SK-N-SH treated with all-trans-retinoic acid at 6 μM for 48 hours (cell line): ENCODE measurements at regions not wholly inside any gene's neighbourhood (a gene's known extent, or its start where the extent isn't known, plus 50 kb on each side); places are given as distances from the start of the nearest gene placed in this dataset.

Experiments
- ATAC-seq: fragments of 200-7000 bp; cut with Tn5 transposase; 3 replicates; pipeline ENCODE4 v1.9.1; 2020; ENCODE audit warnings: mild to moderate bottlenecking, moderate library complexity
- ARNTL ChIP-seq: fragments of 450-650 bp; formaldehyde crosslinking; IDR thresholded peaks from 2 replicates; pipeline ENCODE4 v1.5.0; 2020; ENCODE audit warnings: low read depth, mild to moderate bottlenecking, moderate library complexity, borderline replicate concordance
- BACH2 ChIP-seq: fragments of 250-450 bp; sonication (Bioruptor Pico); IDR thresholded peaks from 2 replicates; pipeline ENCODE4 v1.9.0; 2021; ENCODE audit warnings: mild to moderate bottlenecking, borderline replicate concordance
- CREB5 ChIP-seq: fragments of 250-450 bp; sonication (Bioruptor Pico); IDR thresholded peaks from 2 replicates; pipeline ENCODE4 v1.5.1; 2020; ENCODE audit warnings: low read depth, mild to moderate bottlenecking, moderate library complexity
- CSDC2 ChIP-seq: fragments of 250-450 bp; sonication (Bioruptor Pico); IDR thresholded peaks from 2 replicates; pipeline ENCODE4 v1.5.0; 2020; ENCODE audit warnings: mild to moderate bottlenecking, moderate library complexity
- CSRNP3 ChIP-seq: fragments of 250-450 bp; sonication (Bioruptor Pico); IDR thresholded peaks from 2 replicates; pipeline ENCODE4 v1.5.1; 2021; ENCODE audit warnings: mild to moderate bottlenecking, moderate library complexity
- ESRRG ChIP-seq: fragments of 250-450 bp; sonication (Bioruptor Pico); IDR thresholded peaks from 2 replicates; pipeline ENCODE4 v1.6.1; 2021; ENCODE audit warnings: mild to moderate bottlenecking
- GLIS3 ChIP-seq: fragments of 250-450 bp; sonication (Bioruptor Pico); IDR thresholded peaks from 2 replicates; pipeline ENCODE4 v1.5.0; 2020; ENCODE audit warnings: mild to moderate bottlenecking, moderate library complexity
- ISL1 ChIP-seq: fragments of 250-450 bp; sonication (Bioruptor Pico); IDR thresholded peaks from 2 replicates; pipeline ENCODE4 v2.1.2; 2022; ENCODE audit warnings: mild to moderate bottlenecking, moderate library complexity
- OSR1 ChIP-seq: fragments of 250-450 bp; sonication (Bioruptor Pico); IDR thresholded peaks from 2 replicates; pipeline ENCODE4 v1.8.0; 2022; ENCODE audit warnings: moderate library complexity, mild to moderate bottlenecking, inconsistent platforms
- PATZ1 ChIP-seq: fragments of 250-450 bp; sonication (Bioruptor Pico); IDR thresholded peaks from 2 replicates; pipeline ENCODE4 v1.8.0; 2020; ENCODE audit warnings: mild to moderate bottlenecking, moderate library complexity, borderline replicate concordance
- RARB ChIP-seq: fragments of 250-450 bp; sonication (Bioruptor Pico); IDR thresholded peaks from 2 replicates; pipeline ENCODE4 v1.8.0; 2021; ENCODE audit warnings: mild to moderate bottlenecking, moderate library complexity
- SNAI2 ChIP-seq: fragments of 250-450 bp; sonication (Bioruptor Pico); IDR thresholded peaks from 2 replicates; pipeline ENCODE4 v1.5.0; 2020; ENCODE audit warnings: mild to moderate bottlenecking, moderate library complexity
- TCF4 ChIP-seq: fragments of 250-450 bp; sonication (Bioruptor Pico); IDR thresholded peaks from 2 replicates; pipeline ENCODE4 v1.8.0; 2021; ENCODE audit warnings: mild to moderate bottlenecking, moderate library complexity, borderline replicate concordance
- ZFP3 ChIP-seq: fragments of 250-450 bp; sonication (Bioruptor Pico); IDR thresholded peaks from 2 replicates; pipeline ENCODE4 v1.5.0; 2020; ENCODE audit warnings: mild to moderate bottlenecking, moderate library complexity
- ZFP30 ChIP-seq: fragments of 450-650 bp; formaldehyde crosslinking; IDR thresholded peaks from 2 replicates; pipeline ENCODE4 v1.5.0; 2022; ENCODE audit warnings: mild to moderate bottlenecking, moderate library complexity
- ZNF565 ChIP-seq: fragments of 450-650 bp; formaldehyde crosslinking; conservative IDR thresholded peaks from 2 replicates; pipeline ENCODE4 v1.5.0; 2020; ENCODE audit warnings: low read depth, mild to moderate bottlenecking, moderate library complexity
- ZNF70 ChIP-seq: fragments of 450-650 bp; formaldehyde crosslinking; IDR thresholded peaks from 2 replicates; pipeline ENCODE4 v1.5.0; 2020; ENCODE audit warnings: mild to moderate bottlenecking, moderate library complexity
- ZNF8 ChIP-seq: fragments of 450-650 bp; formaldehyde crosslinking; IDR thresholded peaks from 2 replicates; pipeline ENCODE4 v1.5.0; 2020; ENCODE audit warnings: mild to moderate bottlenecking, moderate library complexity
- TF ChIP-seq, protein P1 (sequence below): fragments of 250-450 bp; sonication (Bioruptor Pico); IDR thresholded peaks from 2 replicates; pipeline ENCODE4 v1.5.0; 2020; ENCODE audit warnings: mild to moderate bottlenecking, moderate library complexity
- TF ChIP-seq, protein P2 (sequence below): fragments of 250-450 bp; sonication (Bioruptor Pico); IDR thresholded peaks from 2 replicates; pipeline ENCODE4 v1.8.0; 2021; ENCODE audit warnings: low read depth, mild to moderate bottlenecking, moderate library complexity, borderline replicate concordance

DNA sequence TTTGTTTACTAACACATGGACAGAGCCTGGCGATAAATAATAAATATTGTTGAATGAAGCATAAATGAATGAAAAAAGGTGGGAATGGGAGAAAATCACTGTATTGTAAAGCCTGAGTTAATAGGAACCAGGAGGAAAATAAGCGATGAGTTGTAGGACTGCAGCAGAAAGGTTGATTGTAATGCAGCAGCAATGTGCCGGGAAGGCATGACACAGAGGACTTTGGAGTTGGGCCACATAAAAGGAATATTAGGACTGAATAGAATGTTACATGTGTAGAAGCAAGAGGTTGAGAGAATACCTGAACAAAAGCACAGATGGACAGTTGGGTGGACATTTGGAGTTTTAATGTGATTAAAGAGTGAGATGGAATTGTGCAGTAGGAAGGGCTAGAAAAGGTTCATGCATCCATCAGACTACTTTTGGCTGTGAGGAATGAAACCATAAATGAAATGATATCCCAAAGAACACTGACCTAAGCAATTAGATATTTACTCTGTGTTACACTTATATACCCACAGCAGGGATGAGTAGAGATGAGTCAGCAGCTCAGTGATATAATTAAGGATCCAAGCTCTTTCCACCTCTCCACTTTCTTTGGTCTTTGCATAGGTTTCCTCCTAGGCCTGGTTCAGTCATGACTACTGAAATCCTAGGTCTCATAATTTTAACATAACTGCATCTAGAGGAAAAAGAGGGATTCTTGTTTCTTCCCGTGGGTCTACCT is 55.4 kb downstream of the CCER1 start:
- peak; percentile 51; the same call in 2 of the 3 replicates for ATAC-seq
- TF ChIP-seq ZNF70 (CRISPR knock-in tag) = no peak
- no peak for TF ChIP-seq GLIS3 (CRISPR knock-in tag)
- no peak for TF ChIP-seq BACH2 (CRISPR knock-in tag)
- no peak for TF ChIP-seq CSDC2 (CRISPR knock-in tag)
- no peak for TF ChIP-seq RARB (CRISPR knock-in tag)
- no peak for TF ChIP-seq ESRRG (CRISPR knock-in tag)
- no peak for TF ChIP-seq ARNTL (CRISPR knock-in tag)
- no peak for TF ChIP-seq SNAI2 (CRISPR knock-in tag)
- no peak for TF ChIP-seq ZNF565 (CRISPR knock-in tag)
- no peak for TF ChIP-seq ISL1 (CRISPR knock-in tag)
- TF ChIP-seq, protein P1, sequence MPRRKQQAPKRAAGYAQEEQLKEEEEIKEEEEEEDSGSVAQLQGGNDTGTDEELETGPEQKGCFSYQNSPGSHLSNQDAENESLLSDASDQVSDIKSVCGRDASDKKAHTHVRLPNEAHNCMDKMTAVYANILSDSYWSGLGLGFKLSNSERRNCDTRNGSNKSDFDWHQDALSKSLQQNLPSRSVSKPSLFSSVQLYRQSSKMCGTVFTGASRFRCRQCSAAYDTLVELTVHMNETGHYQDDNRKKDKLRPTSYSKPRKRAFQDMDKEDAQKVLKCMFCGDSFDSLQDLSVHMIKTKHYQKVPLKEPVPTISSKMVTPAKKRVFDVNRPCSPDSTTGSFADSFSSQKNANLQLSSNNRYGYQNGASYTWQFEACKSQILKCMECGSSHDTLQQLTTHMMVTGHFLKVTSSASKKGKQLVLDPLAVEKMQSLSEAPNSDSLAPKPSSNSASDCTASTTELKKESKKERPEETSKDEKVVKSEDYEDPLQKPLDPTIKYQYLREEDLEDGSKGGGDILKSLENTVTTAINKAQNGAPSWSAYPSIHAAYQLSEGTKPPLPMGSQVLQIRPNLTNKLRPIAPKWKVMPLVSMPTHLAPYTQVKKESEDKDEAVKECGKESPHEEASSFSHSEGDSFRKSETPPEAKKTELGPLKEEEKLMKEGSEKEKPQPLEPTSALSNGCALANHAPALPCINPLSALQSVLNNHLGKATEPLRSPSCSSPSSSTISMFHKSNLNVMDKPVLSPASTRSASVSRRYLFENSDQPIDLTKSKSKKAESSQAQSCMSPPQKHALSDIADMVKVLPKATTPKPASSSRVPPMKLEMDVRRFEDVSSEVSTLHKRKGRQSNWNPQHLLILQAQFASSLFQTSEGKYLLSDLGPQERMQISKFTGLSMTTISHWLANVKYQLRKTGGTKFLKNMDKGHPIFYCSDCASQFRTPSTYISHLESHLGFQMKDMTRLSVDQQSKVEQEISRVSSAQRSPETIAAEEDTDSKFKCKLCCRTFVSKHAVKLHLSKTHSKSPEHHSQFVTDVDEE (CRISPR knock-in tag) = no peak
- no peak for TF ChIP-seq ZFP3 (CRISPR knock-in tag)

DNA sequence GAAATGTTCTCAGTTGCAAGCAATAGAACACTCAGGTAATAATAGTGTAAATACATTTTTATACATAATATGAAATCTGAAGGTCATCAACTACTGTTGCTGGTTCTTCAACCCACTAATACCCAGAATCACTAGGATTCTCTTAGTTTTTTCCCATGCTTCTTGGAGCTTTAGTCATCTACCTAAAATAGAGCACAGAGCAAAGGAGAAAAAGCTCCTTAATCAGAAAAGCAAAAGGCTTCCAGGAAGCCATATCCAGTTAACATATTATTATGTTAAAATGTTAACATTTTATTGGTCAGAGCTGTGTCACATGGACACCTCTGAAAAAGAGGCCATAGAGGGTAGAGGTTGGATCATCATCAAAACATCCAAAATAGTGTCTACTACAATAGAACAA is 57.0 kb downstream of the CCER1 start:
- TF ChIP-seq ZFP3 (CRISPR knock-in tag) (no peak), RARB (CRISPR knock-in tag) (no peak), ESRRG (CRISPR knock-in tag) (no peak)
- TF ChIP-seq, all 23 proteins: peak for 0

GRCh38 chr12:90897316-90897715 is 57.7 kb downstream of the CCER1 start:
- no peak for ATAC-seq
- no peak for TF ChIP-seq PATZ1 (CRISPR knock-in tag)
- TF ChIP-seq ZNF565 (CRISPR knock-in tag) = no peak
- TF ChIP-seq ARNTL (CRISPR knock-in tag) = no peak

More for the DNA sequence above, 57.0 kb downstream of the CCER1 start:
- no peak for ATAC-seq

DNA sequence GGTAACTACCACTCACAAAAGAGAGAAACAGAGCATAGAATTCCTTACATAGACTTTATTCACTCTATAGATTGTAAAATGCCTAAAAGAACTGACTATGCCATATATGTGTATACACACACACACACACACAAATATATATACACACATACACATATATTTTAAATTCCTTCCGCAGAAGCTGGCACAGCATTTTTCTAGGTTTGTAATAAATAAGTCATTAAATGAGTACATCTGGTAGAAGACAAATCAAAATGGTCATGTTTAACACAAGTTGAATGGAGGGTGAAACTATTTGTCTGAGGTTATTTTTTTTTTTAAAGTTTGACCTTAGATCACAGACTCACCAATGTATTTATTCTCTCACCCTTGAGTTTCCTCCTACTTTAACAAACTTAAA is 58.2 kb downstream of the CCER1 start:
- ATAC-seq = no peak
- TF ChIP-seq ESRRG (CRISPR knock-in tag) (no peak), SNAI2 (CRISPR knock-in tag) (no peak), ISL1 (CRISPR knock-in tag) (no peak), CSRNP3 (CRISPR knock-in tag) (no peak), ZNF8 (no peak), CREB5 (CRISPR knock-in tag) (no peak), TCF4 (CRISPR knock-in tag) (no peak), GLIS3 (CRISPR knock-in tag) (no peak), PATZ1 (CRISPR knock-in tag) (no peak), ZFP30 (CRISPR knock-in tag) (no peak), OSR1 (no peak), CSDC2 (CRISPR knock-in tag) (no peak), ZNF70 (CRISPR knock-in tag) (no peak)
- TF ChIP-seq, protein P2, sequence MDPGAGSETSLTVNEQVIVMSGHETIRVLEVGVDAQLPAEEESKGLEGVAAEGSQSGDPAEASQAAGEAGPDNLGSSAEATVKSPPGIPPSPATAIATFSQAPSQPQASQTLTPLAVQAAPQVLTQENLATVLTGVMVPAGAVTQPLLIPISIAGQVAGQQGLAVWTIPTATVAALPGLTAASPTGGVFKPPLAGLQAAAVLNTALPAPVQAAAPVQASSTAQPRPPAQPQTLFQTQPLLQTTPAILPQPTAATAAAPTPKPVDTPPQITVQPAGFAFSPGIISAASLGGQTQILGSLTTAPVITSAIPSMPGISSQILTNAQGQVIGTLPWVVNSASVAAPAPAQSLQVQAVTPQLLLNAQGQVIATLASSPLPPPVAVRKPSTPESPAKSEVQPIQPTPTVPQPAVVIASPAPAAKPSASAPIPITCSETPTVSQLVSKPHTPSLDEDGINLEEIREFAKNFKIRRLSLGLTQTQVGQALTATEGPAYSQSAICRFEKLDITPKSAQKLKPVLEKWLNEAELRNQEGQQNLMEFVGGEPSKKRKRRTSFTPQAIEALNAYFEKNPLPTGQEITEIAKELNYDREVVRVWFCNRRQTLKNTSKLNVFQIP = no peak
- TF ChIP-seq, protein P1 (CRISPR knock-in tag) = no peak
